ENCODE measurements at regions not wholly inside any gene's neighbourhood (a gene's known extent, or its start where the extent isn't known, plus 50 kb on each side); places are given as distances from the start of the nearest gene placed in this dataset.

DNA sequence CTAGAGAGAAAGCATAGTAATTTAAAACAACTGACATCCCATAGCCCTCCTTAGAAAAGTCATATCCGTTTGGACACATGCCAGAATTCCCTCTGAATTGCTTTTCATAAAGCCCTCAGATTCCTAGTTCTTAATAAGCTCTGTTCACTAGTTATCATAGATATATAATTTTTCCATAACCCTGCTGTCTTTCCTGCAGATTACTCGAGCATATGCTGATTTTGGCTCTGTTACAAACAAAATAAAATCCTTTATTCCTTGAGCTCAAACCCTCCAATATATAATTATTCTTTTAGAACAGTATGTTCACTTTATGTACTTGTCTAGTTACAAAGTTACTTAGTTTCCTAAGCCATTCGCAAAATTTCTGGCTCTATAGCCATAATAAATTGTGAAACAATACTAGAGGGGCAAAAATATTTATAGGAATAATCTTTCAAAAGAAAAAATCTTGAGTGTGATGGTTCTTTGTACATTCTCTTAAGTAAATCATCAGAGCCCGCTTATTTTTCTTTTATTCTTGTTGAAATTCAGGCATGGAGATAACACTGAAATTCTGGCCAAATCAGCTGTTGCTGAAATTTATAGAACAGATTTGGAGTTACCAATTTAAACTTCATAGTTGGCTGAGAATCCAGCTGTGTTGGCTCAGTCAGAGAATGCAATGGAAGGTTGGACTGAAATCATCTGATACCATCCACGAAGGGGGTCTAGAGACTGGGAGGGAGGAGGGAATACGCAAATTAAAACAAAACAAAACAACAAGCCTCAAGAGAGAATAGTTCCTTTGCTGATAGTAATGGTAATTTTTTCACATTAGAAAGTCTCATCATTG, 146.1 kb upstream of the TMEM196 start (continued):
- TF ChIP-seq ZNF462 (CRISPR knock-in tag; IDR thresholded peaks at IDR 0.05): no peak
- TF ChIP-seq POLR2AphosphoS5 (IDR thresholded peaks at IDR 0.05; ENCODE audit: low read depth): no peak
- no peak for TF ChIP-seq ZNF331 (CRISPR knock-in tag; IDR thresholded peaks at IDR 0.05; ENCODE audit: low read depth)
- no peak for TF ChIP-seq EZH2phosphoT487 (IDR thresholded peaks at IDR 0.05; ENCODE audit: unreplicated experiment)
- TF ChIP-seq CREB1 (CRISPR knock-in tag; IDR thresholded peaks at IDR 0.05; ENCODE audit: low read depth): no peak

GRCh38 chr7:19916046-19916445, 142.6 kb upstream of the TMEM196 start:
- H3K4me1 ChIP-seq (ENCODE audit: insufficient read depth): 0 out of 2 replicates have a peak, but pooled peaks cover 6% of the 10 kb centered on the region
- H2AFZ ChIP-seq: no peak overlapping the region
- H3K27me3 ChIP-seq (ENCODE audit: insufficient read depth): no peaks in the 10 kb centered on the region
- peaks cover 6% of the 10 kb centered on the region; the same call in 2 of the 3 replicates for H3K4me1 Mint-ChIP-seq
- no peak overlapping the region for H3K27ac ChIP-seq (ENCODE audit: low read depth)
- no peak overlapping the region for H3K4me3 Mint-ChIP-seq
- H3F3A ChIP-seq (replicated peaks; ENCODE audit: low read depth): no peaks in the 10 kb centered on the region
- H3K27me3 Mint-ChIP-seq (ENCODE audit: insufficient read depth, low read depth, poor library complexity): no peaks in the 10 kb centered on the region
- H4K20me1 ChIP-seq (replicated peaks; ENCODE audit: insufficient read depth): no peaks in the 10 kb centered on the region
- ATAC-seq: no peak
- no peaks in the 10 kb centered on the region for H3K9me2 ChIP-seq (ENCODE audit: insufficient read depth)
- H3K36me3 Mint-ChIP-seq (ENCODE audit: low read depth): no peaks in the 10 kb centered on the region
- H3K4me2 ChIP-seq: no peak overlapping the region
- 0 out of 2 replicates have a peak, but pooled peaks cover 6% of the 10 kb centered on the region for H3K36me3 ChIP-seq (ENCODE audit: insufficient read depth)
- H3K79me2 ChIP-seq (replicated peaks; ENCODE audit: insufficient read depth): no peaks in the 10 kb centered on the region
- H3K27ac Mint-ChIP-seq: no peak overlapping the region
- DNase-seq (ENCODE audit: low spot score): no peak
- H3K4me3 ChIP-seq: no peak overlapping the region
- no peaks in the 10 kb centered on the region for H3K9me3 Mint-ChIP-seq
- no peak for TF ChIP-seq ZNF114 (CRISPR knock-in tag; IDR thresholded peaks at IDR 0.05)
- TF ChIP-seq, protein P1, sequence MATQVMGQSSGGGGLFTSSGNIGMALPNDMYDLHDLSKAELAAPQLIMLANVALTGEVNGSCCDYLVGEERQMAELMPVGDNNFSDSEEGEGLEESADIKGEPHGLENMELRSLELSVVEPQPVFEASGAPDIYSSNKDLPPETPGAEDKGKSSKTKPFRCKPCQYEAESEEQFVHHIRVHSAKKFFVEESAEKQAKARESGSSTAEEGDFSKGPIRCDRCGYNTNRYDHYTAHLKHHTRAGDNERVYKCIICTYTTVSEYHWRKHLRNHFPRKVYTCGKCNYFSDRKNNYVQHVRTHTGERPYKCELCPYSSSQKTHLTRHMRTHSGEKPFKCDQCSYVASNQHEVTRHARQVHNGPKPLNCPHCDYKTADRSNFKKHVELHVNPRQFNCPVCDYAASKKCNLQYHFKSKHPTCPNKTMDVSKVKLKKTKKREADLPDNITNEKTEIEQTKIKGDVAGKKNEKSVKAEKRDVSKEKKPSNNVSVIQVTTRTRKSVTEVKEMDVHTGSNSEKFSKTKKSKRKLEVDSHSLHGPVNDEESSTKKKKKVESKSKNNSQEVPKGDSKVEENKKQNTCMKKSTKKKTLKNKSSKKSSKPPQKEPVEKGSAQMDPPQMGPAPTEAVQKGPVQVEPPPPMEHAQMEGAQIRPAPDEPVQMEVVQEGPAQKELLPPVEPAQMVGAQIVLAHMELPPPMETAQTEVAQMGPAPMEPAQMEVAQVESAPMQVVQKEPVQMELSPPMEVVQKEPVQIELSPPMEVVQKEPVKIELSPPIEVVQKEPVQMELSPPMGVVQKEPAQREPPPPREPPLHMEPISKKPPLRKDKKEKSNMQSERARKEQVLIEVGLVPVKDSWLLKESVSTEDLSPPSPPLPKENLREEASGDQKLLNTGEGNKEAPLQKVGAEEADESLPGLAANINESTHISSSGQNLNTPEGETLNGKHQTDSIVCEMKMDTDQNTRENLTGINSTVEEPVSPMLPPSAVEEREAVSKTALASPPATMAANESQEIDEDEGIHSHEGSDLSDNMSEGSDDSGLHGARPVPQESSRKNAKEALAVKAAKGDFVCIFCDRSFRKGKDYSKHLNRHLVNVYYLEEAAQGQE (IDR thresholded peaks at IDR 0.05; ENCODE audit: unreplicated experiment): no peak
- TF ChIP-seq ZNF331 (CRISPR knock-in tag; IDR thresholded peaks at IDR 0.05; ENCODE audit: low read depth): no peak
- no peak for TF ChIP-seq JUNB (IDR thresholded peaks at IDR 0.05; ENCODE audit: unreplicated experiment)
- no peak for TF ChIP-seq CTCF (conservative IDR thresholded peaks at IDR 0.05; ENCODE audit: low read depth in 2 of 2)
- no peak for TF ChIP-seq EZH2phosphoT487 (IDR thresholded peaks at IDR 0.05; ENCODE audit: unreplicated experiment)

Measured in GM23338 (cell line).